ENCODE measurements at regions not wholly inside any gene's neighbourhood (a gene's known extent, or its start where the extent isn't known, plus 50 kb on each side); places are given as distances from the start of the nearest gene placed in this dataset.

- TF ChIP-seq, protein P1, sequence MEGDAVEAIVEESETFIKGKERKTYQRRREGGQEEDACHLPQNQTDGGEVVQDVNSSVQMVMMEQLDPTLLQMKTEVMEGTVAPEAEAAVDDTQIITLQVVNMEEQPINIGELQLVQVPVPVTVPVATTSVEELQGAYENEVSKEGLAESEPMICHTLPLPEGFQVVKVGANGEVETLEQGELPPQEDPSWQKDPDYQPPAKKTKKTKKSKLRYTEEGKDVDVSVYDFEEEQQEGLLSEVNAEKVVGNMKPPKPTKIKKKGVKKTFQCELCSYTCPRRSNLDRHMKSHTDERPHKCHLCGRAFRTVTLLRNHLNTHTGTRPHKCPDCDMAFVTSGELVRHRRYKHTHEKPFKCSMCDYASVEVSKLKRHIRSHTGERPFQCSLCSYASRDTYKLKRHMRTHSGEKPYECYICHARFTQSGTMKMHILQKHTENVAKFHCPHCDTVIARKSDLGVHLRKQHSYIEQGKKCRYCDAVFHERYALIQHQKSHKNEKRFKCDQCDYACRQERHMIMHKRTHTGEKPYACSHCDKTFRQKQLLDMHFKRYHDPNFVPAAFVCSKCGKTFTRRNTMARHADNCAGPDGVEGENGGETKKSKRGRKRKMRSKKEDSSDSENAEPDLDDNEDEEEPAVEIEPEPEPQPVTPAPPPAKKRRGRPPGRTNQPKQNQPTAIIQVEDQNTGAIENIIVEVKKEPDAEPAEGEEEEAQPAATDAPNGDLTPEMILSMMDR (conservative IDR thresholded peaks at IDR 0.05; ENCODE audit: low read depth in 2 of 2) = no peak
- no peak for TF ChIP-seq EZH2 (IDR thresholded peaks at IDR 0.05; ENCODE audit: low read depth, unreplicated experiment)
- TF ChIP-seq POLR2AphosphoS5 (IDR thresholded peaks at IDR 0.05; ENCODE audit: low read depth) = no peak
- TF ChIP-seq ZNF114 (CRISPR knock-in tag; IDR thresholded peaks at IDR 0.05) = no peak
- TF ChIP-seq EZH2phosphoT487 (IDR thresholded peaks at IDR 0.05; ENCODE audit: unreplicated experiment) = no peak
- no peak for TF ChIP-seq REST (IDR thresholded peaks at IDR 0.05; ENCODE audit: unreplicated experiment)
- no peak for TF ChIP-seq CREB1 (CRISPR knock-in tag; IDR thresholded peaks at IDR 0.05; ENCODE audit: low read depth)
- TF ChIP-seq NANOG (IDR thresholded peaks at IDR 0.05; ENCODE audit: borderline replicate concordance) = no peak
Measured at GRCh38 chr6:27834384-27834783, 77.8 kb downstream of the OR2B2 start.
